GM12891 (cell line): ENCODE measurements at regions not wholly inside any gene's neighbourhood (a gene's known extent, or its start where the extent isn't known, plus 50 kb on each side); places are given as distances from the start of the nearest gene placed in this dataset.

Source experiments
- POLR2A ChIP-seq: IDR thresholded peaks from 2 replicates; pipeline ENCODE4 v1.6.1; 2011; ENCODE audit warnings: low read depth, low read length, control low read depth
- POLR2AphosphoS5 ChIP-seq: IDR thresholded peaks from 2 replicates; pipeline ENCODE4 v1.6.1; 2011; ENCODE audit warnings: low read depth, low read length, control low read depth
- TAF1 ChIP-seq: IDR thresholded peaks from 2 replicates; pipeline ENCODE4 v1.6.1; 2011; ENCODE audit warnings: low read depth, low read length, control low read depth

DNA sequence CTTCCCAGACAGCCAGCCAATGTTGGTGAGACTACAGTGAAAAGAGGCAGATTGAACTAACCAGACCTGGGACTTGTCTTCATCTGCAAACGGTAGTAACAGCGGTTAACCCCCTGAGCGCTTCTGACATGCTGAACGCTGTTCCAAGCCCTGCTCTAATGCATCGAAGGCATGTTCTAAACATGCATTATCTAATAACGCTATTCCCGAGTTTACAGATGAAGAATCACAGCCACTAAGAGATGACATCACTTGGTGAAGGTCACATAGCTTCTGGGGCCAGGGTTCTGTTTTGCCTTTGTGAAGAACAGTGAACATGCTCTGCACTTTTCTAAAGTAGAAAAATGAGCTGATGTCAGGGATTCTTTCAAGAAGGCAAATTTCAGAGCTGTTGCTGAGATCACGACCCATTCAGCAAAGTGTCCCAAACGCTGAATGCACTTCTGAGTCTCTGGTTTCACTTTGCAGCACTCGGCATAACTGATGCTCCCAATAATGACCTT, 56.0 kb downstream of the FOS start:
- TF ChIP-seq POLR2A: no peak
- no peak for TF ChIP-seq POLR2AphosphoS5
- 0 out of 2 replicates have a peak, but pooled peaks have one; percentile 12 for TF ChIP-seq TAF1
